ENCODE measurements at regions not wholly inside any gene's neighbourhood (a gene's known extent, or its start where the extent isn't known, plus 50 kb on each side); places are given as distances from the start of the nearest gene placed in this dataset.

DNA sequence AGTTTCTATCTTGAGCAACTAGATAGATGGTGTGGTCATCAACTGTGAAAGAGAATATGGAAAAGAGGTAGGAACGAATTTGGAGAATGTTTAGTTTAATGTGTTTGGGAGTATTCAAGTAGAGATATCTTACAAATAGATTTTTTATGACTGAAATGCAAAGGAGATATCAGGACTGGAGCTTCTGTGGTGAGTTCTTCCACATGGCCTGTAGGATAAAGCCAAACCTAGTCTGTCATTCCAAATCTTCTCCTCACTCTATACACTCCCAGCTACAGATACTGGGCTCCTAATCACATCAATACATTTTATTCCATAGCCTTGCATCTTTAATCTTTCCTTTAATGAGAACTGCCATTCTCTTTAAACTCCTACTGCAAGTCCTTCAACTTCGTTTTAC lies 194.3 kb downstream of the FIGN start:
- TF ChIP-seq, protein P1, sequence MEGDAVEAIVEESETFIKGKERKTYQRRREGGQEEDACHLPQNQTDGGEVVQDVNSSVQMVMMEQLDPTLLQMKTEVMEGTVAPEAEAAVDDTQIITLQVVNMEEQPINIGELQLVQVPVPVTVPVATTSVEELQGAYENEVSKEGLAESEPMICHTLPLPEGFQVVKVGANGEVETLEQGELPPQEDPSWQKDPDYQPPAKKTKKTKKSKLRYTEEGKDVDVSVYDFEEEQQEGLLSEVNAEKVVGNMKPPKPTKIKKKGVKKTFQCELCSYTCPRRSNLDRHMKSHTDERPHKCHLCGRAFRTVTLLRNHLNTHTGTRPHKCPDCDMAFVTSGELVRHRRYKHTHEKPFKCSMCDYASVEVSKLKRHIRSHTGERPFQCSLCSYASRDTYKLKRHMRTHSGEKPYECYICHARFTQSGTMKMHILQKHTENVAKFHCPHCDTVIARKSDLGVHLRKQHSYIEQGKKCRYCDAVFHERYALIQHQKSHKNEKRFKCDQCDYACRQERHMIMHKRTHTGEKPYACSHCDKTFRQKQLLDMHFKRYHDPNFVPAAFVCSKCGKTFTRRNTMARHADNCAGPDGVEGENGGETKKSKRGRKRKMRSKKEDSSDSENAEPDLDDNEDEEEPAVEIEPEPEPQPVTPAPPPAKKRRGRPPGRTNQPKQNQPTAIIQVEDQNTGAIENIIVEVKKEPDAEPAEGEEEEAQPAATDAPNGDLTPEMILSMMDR (IDR thresholded peaks at IDR 0.05; ENCODE audit: low read depth, low read length), result no peak
- TF ChIP-seq EZH2phosphoT487 (IDR thresholded peaks at IDR 0.05; ENCODE audit: low read depth), result no peak

Measured in OCI-LY3 (cell line).